IMR-90 (cell line): ENCODE measurements at regions not wholly inside any gene's neighbourhood (a gene's known extent, or its start where the extent isn't known, plus 50 kb on each side); places are given as distances from the start of the nearest gene placed in this dataset.

ENCODE experiments used
- ATAC-seq: fragments of 200-7000 bp; cut with Tn5 transposase; 2 replicates; pipeline ENCODE4 v1.9.1; 2020; ENCODE audit warnings: low read depth, mild to moderate bottlenecking, moderate library complexity
- BruUV-seq: library from RNA; stranded (reverse); fragments of 400-500 nt; replicated peaks from 2 replicates; lab custom pipeline; 2021; lab: Mats Ljungman, UMichigan
- CTCF ChIA-PET: fragments of 300-600 bp; formaldehyde crosslinking; extraction: SDS; loops from one replicate; lab custom pipeline; 2021; ENCODE audit warnings: antibody characterized with exemption; lab: Yijun Ruan, JAX
- POLR2A ChIA-PET: fragments of 300-600 bp; sonication (Branson Sonifier 250); formaldehyde crosslinking; loops from one replicate; lab custom pipeline; 2022; ENCODE audit warnings: antibody characterized with exemption; ENCODE audit not compliant: unreplicated experiment; lab: Charles Lee
- DNase-seq: peaks from one replicate; pipeline ENCODE4 v3.0.0; 2013
- H2AFZ ChIP-seq: replicated peaks from 2 replicates; pipeline ENCODE3; 2013; ENCODE audit warnings: low read length, mild to moderate bottlenecking; ENCODE audit not compliant: poor library complexity
- H2AK5ac ChIP-seq: 2 replicates; pipeline ENCODE4 v1.6.1; 2013; ENCODE audit warnings: low read depth, low read length, inconsistent platforms
- H2AK9ac ChIP-seq: replicated peaks from 2 replicates; pipeline ENCODE3; 2013; ENCODE audit warnings: mild to moderate bottlenecking, low read depth, low read length, moderate library complexity; ENCODE audit not compliant: poor library complexity
- H2BK120ac ChIP-seq: 2 replicates; pipeline ENCODE4 v1.6.1; 2013; ENCODE audit warnings: low read depth, low read length, inconsistent platforms
- H2BK15ac ChIP-seq: 3 replicates; pipeline ENCODE4 v1.6.1; 2013; ENCODE audit warnings: low read depth, low read length, inconsistent platforms
- H2BK20ac ChIP-seq: 2 replicates; pipeline ENCODE4 v1.6.1; 2013; ENCODE audit warnings: low read depth, mild to moderate bottlenecking, inconsistent platforms, low read length, moderate library complexity
- H2BK5ac ChIP-seq: 2 replicates; pipeline ENCODE4 v1.6.1; 2013; ENCODE audit warnings: mild to moderate bottlenecking, low read depth, low read length, inconsistent platforms; ENCODE audit not compliant: poor library complexity, severe bottlenecking
- H3K14ac ChIP-seq: replicated peaks from 2 replicates; pipeline ENCODE4 v1.6.1; 2013; ENCODE audit warnings: low read depth, low read length, inconsistent platforms
- H3K18ac ChIP-seq: 2 replicates; pipeline ENCODE4 v1.6.1; 2013; ENCODE audit warnings: low read depth, low read length, control low read depth
- H3K23ac ChIP-seq: 2 replicates; pipeline ENCODE4 v1.6.1; 2013; ENCODE audit warnings: low read depth, low read length, inconsistent platforms
- H3K27ac ChIP-seq: 2 replicates; pipeline ENCODE4 v1.5.1; 2013; ENCODE audit warnings: mild to moderate bottlenecking, control low read depth, low read length; ENCODE audit not compliant: insufficient read depth
- H3K27me3 ChIP-seq: 2 replicates; pipeline ENCODE4 v1.6.1; 2013; ENCODE audit warnings: low read length; ENCODE audit not compliant: control insufficient read depth, insufficient read depth
- H3K36me3 ChIP-seq: 2 replicates; pipeline ENCODE4 v1.6.1; 2013; ENCODE audit warnings: low read length, mixed read lengths; ENCODE audit not compliant: control insufficient read depth, insufficient read depth
- H3K4ac ChIP-seq: 2 replicates; pipeline ENCODE4 v1.6.1; 2013; ENCODE audit warnings: low read depth, low read length, inconsistent platforms
- H3K4me1 ChIP-seq: 2 replicates; pipeline ENCODE4 v1.6.1; 2013; ENCODE audit warnings: low read length, mixed read lengths; ENCODE audit not compliant: control insufficient read depth, insufficient read depth
- H3K4me2 ChIP-seq: 2 replicates; pipeline ENCODE4 v1.6.1; 2013; ENCODE audit warnings: low read depth, mild to moderate bottlenecking, control low read depth, low read length, moderate library complexity
- H3K4me3 ChIP-seq: 2 replicates; pipeline ENCODE4 v1.5.1; 2013; ENCODE audit warnings: low read depth, mild to moderate bottlenecking, control low read depth, low read length, moderate library complexity; ENCODE audit not compliant: insufficient read depth
- H3K56ac ChIP-seq: 2 replicates; pipeline ENCODE4 v1.6.1; 2013; ENCODE audit warnings: low read length, inconsistent platforms; ENCODE audit not compliant: insufficient read depth; ENCODE audit errors: extremely low read depth
- H3K79me1 ChIP-seq, 2 experiments: 2 replicates each; pipeline ENCODE4 v1.6.1; 2013; ENCODE audit warnings: low read length in 2 of 2, inconsistent platforms in 1 of 2, low read depth in 1 of 2
- H3K9ac ChIP-seq: 2 replicates; pipeline ENCODE4 v1.6.1; 2013; ENCODE audit warnings: low read depth, low read length, control low read depth
- H3K9me1 ChIP-seq: 2 replicates; pipeline ENCODE4 v1.6.1; 2013; ENCODE audit warnings: low read length, inconsistent platforms; ENCODE audit not compliant: insufficient read depth
- H3K9me3 ChIP-seq: 2 replicates; pipeline ENCODE4 v1.6.1; 2013; ENCODE audit warnings: low read length; ENCODE audit not compliant: control insufficient read depth, insufficient read depth
- H4K20me1 ChIP-seq: 2 replicates; pipeline ENCODE4 v1.6.1; 2013; ENCODE audit warnings: low read length, inconsistent platforms; ENCODE audit not compliant: insufficient read depth
- H4K5ac ChIP-seq: 2 replicates; pipeline ENCODE4 v1.6.1; 2013; ENCODE audit warnings: mild to moderate bottlenecking, low read depth, low read length, control low read depth
- H4K8ac ChIP-seq, 2 experiments: 2 replicates each; pipeline ENCODE4 v1.6.1; 2013; ENCODE audit warnings: low read depth in 2 of 2, low read length in 2 of 2, control low read depth in 1 of 2, inconsistent platforms in 1 of 2
- H4K91ac ChIP-seq: 2 replicates; pipeline ENCODE4 v1.6.1; 2013; ENCODE audit warnings: low read depth, low read length, inconsistent platforms; ENCODE audit not compliant: insufficient read depth
- BHLHE40 ChIP-seq: fragments of 150-350 bp; IDR thresholded peaks from 2 replicates; pipeline ENCODE4 v1.6.1; 2016; ENCODE audit warnings: mild to moderate bottlenecking, low read depth, low read length
- MAZ ChIP-seq: IDR thresholded peaks from 2 replicates; pipeline ENCODE4 v1.6.1; 2012; ENCODE audit warnings: low read depth, mild to moderate bottlenecking, low read length, improper control_type of control experiment, moderate library complexity, borderline replicate concordance
- MXI1 ChIP-seq: IDR thresholded peaks from 2 replicates; pipeline ENCODE4 v1.6.1; 2012; ENCODE audit warnings: low read depth, mild to moderate bottlenecking, low read length, moderate library complexity, borderline replicate concordance
- POLR2A ChIP-seq: IDR thresholded peaks from 2 replicates; pipeline ENCODE4 v1.6.1; 2012; ENCODE audit warnings: mild to moderate bottlenecking, low read depth, low read length
- RCOR1 ChIP-seq: IDR thresholded peaks from 2 replicates; pipeline ENCODE4 v1.6.1; 2012; ENCODE audit warnings: mild to moderate bottlenecking, low read length, improper control_type of control experiment; ENCODE audit not compliant: insufficient replicate concordance
- RFX5 ChIP-seq: IDR thresholded peaks from 2 replicates; pipeline ENCODE4 v1.8.0; 2012; ENCODE audit warnings: low read depth, mild to moderate bottlenecking, low read length, moderate library complexity
- WGBS, 2 experiments: methylation state at CpG; one replicate each; pipeline versions ENCODE4 v1.1.5 to v1.1.7; 2013; ENCODE audit warnings: missing lambda C conversion rate in 2 of 2; ENCODE audit not compliant: insufficient read length in 1 of 2; ENCODE audit errors: extremely low coverage in 2 of 2; 5-methylcytosine and 5-hydroxymethylcytosine counted together
- dilution Hi-C: fragments of 300-500 bp; cut with HindIII; formaldehyde crosslinking; loops from one replicate; pipeline ENCODE4 v1.14.3; 2018; ENCODE audit warnings: low sequenced_read_pairs; ENCODE audit not compliant: unreplicated experiment
- in situ Hi-C: fragments of 300-500 bp; cut with MboI; formaldehyde crosslinking; loops from 3 replicates; pipeline ENCODE4 v1.14.3; 2019; ENCODE audit warnings: low sequenced_read_pairs, inconsistent platforms, mixed read lengths
- intact Hi-C: fragments of 100-400 bp; cut with micrococcal nuclease; formaldehyde crosslinking; loops from 2 replicates; pipeline ENCODE4 v1.10.0; 2022
- TF ChIP-seq, protein P1 (sequence below): conservative IDR thresholded peaks from 2 replicates; pipeline ENCODE4 v1.5.1; 2012; ENCODE audit warnings: mild to moderate bottlenecking, low read depth, low read length, improper control_type of control experiment
- TF ChIP-seq, protein P2 (sequence below): fragments of 150-350 bp; IDR thresholded peaks from 2 replicates; pipeline ENCODE4 v1.6.1; 2016; ENCODE audit warnings: low read depth, mild to moderate bottlenecking, low read length, moderate library complexity, borderline replicate concordance

DNA sequence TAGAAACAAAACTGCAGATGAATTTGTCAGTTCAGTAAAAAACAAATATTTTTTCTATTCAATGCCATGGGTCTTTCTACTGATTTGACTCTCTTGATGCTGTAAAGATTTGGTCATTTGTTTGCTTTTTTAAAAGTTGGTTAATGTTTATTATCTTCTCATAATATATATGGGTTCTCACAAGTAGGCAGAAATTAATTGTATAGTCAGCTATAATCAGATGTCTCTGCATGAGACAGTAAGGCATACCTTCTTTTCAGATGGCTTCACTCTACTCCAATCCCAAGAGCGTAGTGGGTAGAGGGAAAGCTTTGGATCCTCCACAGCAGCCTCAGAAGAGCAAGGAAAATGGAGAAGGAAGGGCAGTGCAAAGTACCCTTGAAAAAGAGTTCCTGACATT, 1202.9 kb upstream of the CELF4 start:
- Histone ChIP-seq H3K9ac (no peak overlapping the region), H2BK120ac (no peak overlapping the region), H3K18ac (no peak overlapping the region), H3K36me3 (no peaks in the 10 kb centered on the region), H3K4me2 (no peak overlapping the region), H3K27me3 (no peaks in the 10 kb centered on the region), H4K91ac (no peak overlapping the region), H4K5ac (no peak overlapping the region), H3K4me1 (no peaks in the 10 kb centered on the region), H3K4ac (no peak overlapping the region), H2AK9ac (no peak overlapping the region), H2BK20ac (no peak overlapping the region), H2AK5ac (no peak overlapping the region), H3K27ac (no peak overlapping the region), H3K14ac (no peak overlapping the region), H3K4me3 (no peak overlapping the region), H2BK15ac (no peak overlapping the region), H4K20me1 (no peaks in the 10 kb centered on the region), H3K56ac (no peak overlapping the region), H2AFZ (no peak overlapping the region), H4K8ac (no peak overlapping the region), H3K79me1 (no peaks in the 10 kb centered on the region), H3K9me3 (no peaks in the 10 kb centered on the region), H3K9me1 (no peaks in the 10 kb centered on the region), H3K23ac (no peak overlapping the region), H2BK5ac (no peak overlapping the region)
- in situ Hi-C loops, result no loop called here
- DNase-seq (no peak), ATAC-seq (no peak)
- intact Hi-C loops, result no loop called here
- no CpG with 5 or more reads among the region's 1 CpG for WGBS, 2 experiments
- TF ChIP-seq, protein P1, sequence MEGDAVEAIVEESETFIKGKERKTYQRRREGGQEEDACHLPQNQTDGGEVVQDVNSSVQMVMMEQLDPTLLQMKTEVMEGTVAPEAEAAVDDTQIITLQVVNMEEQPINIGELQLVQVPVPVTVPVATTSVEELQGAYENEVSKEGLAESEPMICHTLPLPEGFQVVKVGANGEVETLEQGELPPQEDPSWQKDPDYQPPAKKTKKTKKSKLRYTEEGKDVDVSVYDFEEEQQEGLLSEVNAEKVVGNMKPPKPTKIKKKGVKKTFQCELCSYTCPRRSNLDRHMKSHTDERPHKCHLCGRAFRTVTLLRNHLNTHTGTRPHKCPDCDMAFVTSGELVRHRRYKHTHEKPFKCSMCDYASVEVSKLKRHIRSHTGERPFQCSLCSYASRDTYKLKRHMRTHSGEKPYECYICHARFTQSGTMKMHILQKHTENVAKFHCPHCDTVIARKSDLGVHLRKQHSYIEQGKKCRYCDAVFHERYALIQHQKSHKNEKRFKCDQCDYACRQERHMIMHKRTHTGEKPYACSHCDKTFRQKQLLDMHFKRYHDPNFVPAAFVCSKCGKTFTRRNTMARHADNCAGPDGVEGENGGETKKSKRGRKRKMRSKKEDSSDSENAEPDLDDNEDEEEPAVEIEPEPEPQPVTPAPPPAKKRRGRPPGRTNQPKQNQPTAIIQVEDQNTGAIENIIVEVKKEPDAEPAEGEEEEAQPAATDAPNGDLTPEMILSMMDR, result no peak
- TF ChIP-seq RCOR1 (no peak), MAZ (no peak), BHLHE40 (no peak), POLR2A (no peak), MXI1 (no peak), RFX5 (no peak)
- TF ChIP-seq, protein P2, sequence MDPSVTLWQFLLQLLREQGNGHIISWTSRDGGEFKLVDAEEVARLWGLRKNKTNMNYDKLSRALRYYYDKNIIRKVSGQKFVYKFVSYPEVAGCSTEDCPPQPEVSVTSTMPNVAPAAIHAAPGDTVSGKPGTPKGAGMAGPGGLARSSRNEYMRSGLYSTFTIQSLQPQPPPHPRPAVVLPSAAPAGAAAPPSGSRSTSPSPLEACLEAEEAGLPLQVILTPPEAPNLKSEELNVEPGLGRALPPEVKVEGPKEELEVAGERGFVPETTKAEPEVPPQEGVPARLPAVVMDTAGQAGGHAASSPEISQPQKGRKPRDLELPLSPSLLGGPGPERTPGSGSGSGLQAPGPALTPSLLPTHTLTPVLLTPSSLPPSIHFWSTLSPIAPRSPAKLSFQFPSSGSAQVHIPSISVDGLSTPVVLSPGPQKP, result no peak
- ChIA-PET POLR2A (no interaction called here), CTCF (no interaction called here)
- no TSS peak for BruUV-seq
- dilution Hi-C loops, result no loop called here
